ENCODE measurements at regions not wholly inside any gene's neighbourhood (a gene's known extent, or its start where the extent isn't known, plus 50 kb on each side); places are given as distances from the start of the nearest gene placed in this dataset.
"Not testable (repeated sequence)": the region's sequence is repeated elsewhere in the genome, so short reads cannot be mapped to it uniquely, and the experiment has no call there.

GRCh38 chr9:129319076-129319937 lies 141.2 kb upstream of the IER5L start:
- intact Hi-C loops (cut with micrococcal nuclease): no loop called here

- intact Hi-C loops (cut with micrococcal nuclease): no loop called here
Measured at GRCh38 chr9:129318121-129319075, 140.3 kb upstream of the IER5L start.

- intact Hi-C loops (cut with micrococcal nuclease): no loop called here
Measured at GRCh38 chr9:129317179-129318011, 139.3 kb upstream of the IER5L start.

- intact Hi-C loops (cut with micrococcal nuclease): no loop called here
Measured at GRCh38 chr9:129316281-129317030, 138.4 kb upstream of the IER5L start.

GRCh38 chr9:129313331-129313955 lies 135.4 kb upstream of the IER5L start:
- intact Hi-C loops (cut with micrococcal nuclease): no loop called here

GRCh38 chr9:129312251-129313122 lies 134.4 kb upstream of the IER5L start:
- intact Hi-C loops (cut with micrococcal nuclease): no loop called here

- intact Hi-C loops (cut with micrococcal nuclease): no loop called here
Measured at GRCh38 chr9:129311643-129312042, 133.6 kb upstream of the IER5L start.

- intact Hi-C loops (cut with micrococcal nuclease): no loop called here
Measured at GRCh38 chr9:129310666-129311350, 132.7 kb upstream of the IER5L start.

GRCh38 chr9:129309906-129310305 lies 131.8 kb upstream of the IER5L start:
- intact Hi-C loops (cut with micrococcal nuclease): no loop called here

GRCh38 chr9:129309041-129309430 lies 131.0 kb upstream of the IER5L start:
- intact Hi-C loops (cut with micrococcal nuclease): no loop called here

GRCh38 chr9:129307227-129307970 lies 129.3 kb upstream of the IER5L start:
- intact Hi-C loops (cut with micrococcal nuclease): no loop called here

- intact Hi-C loops (cut with micrococcal nuclease): no loop called here
Measured at GRCh38 chr9:129306318-129306973, 128.4 kb upstream of the IER5L start.

- intact Hi-C loops (cut with micrococcal nuclease): no loop called here
Measured at GRCh38 chr9:129305246-129305645, 127.2 kb upstream of the IER5L start.

- intact Hi-C loops (cut with micrococcal nuclease): no loop called here
Measured at GRCh38 chr9:129301941-129302340, 123.9 kb upstream of the IER5L start.

- intact Hi-C loops (cut with micrococcal nuclease): not testable (repeated sequence)
Measured at GRCh38 chr9:129296195-129296594, 118.1 kb upstream of the IER5L start.

GRCh38 chr9:129291041-129291501 lies 113.0 kb upstream of the IER5L start:
- intact Hi-C loops (cut with micrococcal nuclease): no loop called here

GRCh38 chr9:129290606-129291005 lies 112.5 kb upstream of the IER5L start:
- intact Hi-C loops (cut with micrococcal nuclease): no loop called here
